ENCODE measurements at regions not wholly inside any gene's neighbourhood (a gene's known extent, or its start where the extent isn't known, plus 50 kb on each side); places are given as distances from the start of the nearest gene placed in this dataset.

DNA sequence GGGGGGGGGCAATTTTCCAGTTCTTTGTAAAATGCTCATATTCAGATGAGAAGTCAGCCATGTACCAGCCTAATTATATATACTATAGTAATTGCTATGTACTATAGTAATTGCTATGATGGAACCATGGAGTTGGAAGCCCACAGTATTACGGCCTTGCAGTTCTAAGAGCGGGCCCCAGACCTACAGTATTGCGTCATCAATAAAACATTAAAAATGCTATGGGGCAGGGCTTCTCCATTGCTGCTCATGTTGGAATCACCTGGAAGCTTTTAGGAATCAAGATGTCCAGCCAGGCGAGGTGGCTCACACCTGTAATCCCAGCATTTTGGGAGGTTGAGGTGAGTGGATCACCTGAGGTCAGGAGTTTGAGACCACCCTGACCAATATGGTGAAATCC lies 443.7 kb upstream of the GRM7 start:
- ATAC-seq, result no peak
- TF ChIP-seq CSRNP3 (CRISPR knock-in tag; IDR thresholded peaks at IDR 0.05) (no peak), PPARA (CRISPR knock-in tag; IDR thresholded peaks at IDR 0.05; ENCODE audit: borderline replicate concordance) (no peak), ARNTL (CRISPR knock-in tag; IDR thresholded peaks at IDR 0.05; ENCODE audit: borderline replicate concordance, low read depth) (no peak), ZFP3 (CRISPR knock-in tag; IDR thresholded peaks at IDR 0.05) (no peak), BACH2 (CRISPR knock-in tag; IDR thresholded peaks at IDR 0.05; ENCODE audit: borderline replicate concordance) (no peak), RARB (CRISPR knock-in tag; IDR thresholded peaks at IDR 0.05) (no peak), TOX (CRISPR knock-in tag; IDR thresholded peaks at IDR 0.05; ENCODE audit: borderline replicate concordance) (no peak), OSR1 (CRISPR knock-in tag; IDR thresholded peaks at IDR 0.05) (no peak), POU6F1 (CRISPR knock-in tag; IDR thresholded peaks at IDR 0.05; ENCODE audit: borderline replicate concordance, low read depth) (no peak), ZNF565 (CRISPR knock-in tag; conservative IDR thresholded peaks at IDR 0.05; ENCODE audit: low read depth) (no peak)
- TF ChIP-seq, protein P1, sequence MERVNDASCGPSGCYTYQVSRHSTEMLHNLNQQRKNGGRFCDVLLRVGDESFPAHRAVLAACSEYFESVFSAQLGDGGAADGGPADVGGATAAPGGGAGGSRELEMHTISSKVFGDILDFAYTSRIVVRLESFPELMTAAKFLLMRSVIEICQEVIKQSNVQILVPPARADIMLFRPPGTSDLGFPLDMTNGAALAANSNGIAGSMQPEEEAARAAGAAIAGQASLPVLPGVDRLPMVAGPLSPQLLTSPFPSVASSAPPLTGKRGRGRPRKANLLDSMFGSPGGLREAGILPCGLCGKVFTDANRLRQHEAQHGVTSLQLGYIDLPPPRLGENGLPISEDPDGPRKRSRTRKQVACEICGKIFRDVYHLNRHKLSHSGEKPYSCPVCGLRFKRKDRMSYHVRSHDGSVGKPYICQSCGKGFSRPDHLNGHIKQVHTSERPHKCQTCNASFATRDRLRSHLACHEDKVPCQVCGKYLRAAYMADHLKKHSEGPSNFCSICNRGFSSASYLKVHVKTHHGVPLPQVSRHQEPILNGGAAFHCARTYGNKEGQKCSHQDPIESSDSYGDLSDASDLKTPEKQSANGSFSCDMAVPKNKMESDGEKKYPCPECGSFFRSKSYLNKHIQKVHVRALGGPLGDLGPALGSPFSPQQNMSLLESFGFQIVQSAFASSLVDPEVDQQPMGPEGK (CRISPR knock-in tag; IDR thresholded peaks at IDR 0.05; ENCODE audit: borderline replicate concordance), result no peak

GRCh38 chr3:6418485-6418884 lies 442.4 kb upstream of the GRM7 start:
- ATAC-seq, result no peak
- TF ChIP-seq PPARA (CRISPR knock-in tag; IDR thresholded peaks at IDR 0.05; ENCODE audit: borderline replicate concordance) (no peak), ZNF8 (CRISPR knock-in tag; IDR thresholded peaks at IDR 0.05) (no peak), GLIS3 (CRISPR knock-in tag; IDR thresholded peaks at IDR 0.05) (no peak), CSRNP3 (CRISPR knock-in tag; IDR thresholded peaks at IDR 0.05) (no peak), ESRRG (CRISPR knock-in tag; IDR thresholded peaks at IDR 0.05) (no peak), ZNF565 (CRISPR knock-in tag; conservative IDR thresholded peaks at IDR 0.05; ENCODE audit: low read depth) (no peak), CSDC2 (CRISPR knock-in tag; IDR thresholded peaks at IDR 0.05) (no peak), SNAI2 (CRISPR knock-in tag; IDR thresholded peaks at IDR 0.05) (no peak), ZC3H10 (CRISPR knock-in tag; IDR thresholded peaks at IDR 0.05) (no peak), ZFP30 (CRISPR knock-in tag; IDR thresholded peaks at IDR 0.05) (no peak), ARNTL (CRISPR knock-in tag; IDR thresholded peaks at IDR 0.05; ENCODE audit: borderline replicate concordance, low read depth) (no peak), ZFP3 (CRISPR knock-in tag; IDR thresholded peaks at IDR 0.05) (no peak), TCF4 (CRISPR knock-in tag; IDR thresholded peaks at IDR 0.05; ENCODE audit: borderline replicate concordance) (no peak), ISL1 (CRISPR knock-in tag; IDR thresholded peaks at IDR 0.05) (no peak), CREB5 (CRISPR knock-in tag; IDR thresholded peaks at IDR 0.05; ENCODE audit: low read depth) (no peak), OSR1 (CRISPR knock-in tag; IDR thresholded peaks at IDR 0.05) (no peak), ZNF70 (CRISPR knock-in tag; IDR thresholded peaks at IDR 0.05) (no peak), POU6F1 (CRISPR knock-in tag; IDR thresholded peaks at IDR 0.05; ENCODE audit: borderline replicate concordance, low read depth) (no peak)
- TF ChIP-seq, protein P1 (CRISPR knock-in tag; IDR thresholded peaks at IDR 0.05; ENCODE audit: borderline replicate concordance), result no peak
